NOMO-1 (cell line): ENCODE measurements at regions not wholly inside any gene's neighbourhood (a gene's known extent, or its start where the extent isn't known, plus 50 kb on each side); places are given as distances from the start of the nearest gene placed in this dataset.

Source experiments
- DNase-seq, 2 experiments: peaks; one replicate each; lab custom pipeline; 2025; ENCODE audit not compliant: unreplicated experiment in 2 of 2; lab: John Stamatoyannopoulos, UW

- DNase-seq = no peak
Measured at GRCh38 chr17:53387745-53388144, 435.0 kb upstream of the KIF2B start.

GRCh38 chr17:53353919-53354351 is 468.8 kb upstream of the KIF2B start:
- DNase-seq = no peak

DNA sequence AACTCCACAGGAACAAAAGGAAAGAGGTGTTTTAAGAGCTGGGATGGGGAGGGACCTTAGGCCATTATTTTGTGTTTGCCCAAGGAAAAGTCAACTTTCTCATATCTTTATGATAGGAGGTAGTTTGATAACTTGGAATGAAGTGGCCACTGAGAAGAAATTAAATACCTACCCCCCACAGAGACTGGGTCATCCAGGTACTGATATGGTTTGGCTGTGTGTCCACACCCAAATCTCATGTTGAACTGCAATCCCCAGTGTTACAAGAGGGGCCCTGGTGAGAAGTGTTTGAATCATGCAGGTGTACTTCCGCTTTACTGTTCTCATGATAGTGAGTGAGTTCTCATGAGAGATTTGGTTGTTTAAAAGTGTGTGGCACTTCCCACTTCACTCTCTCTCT is 477.9 kb upstream of the KIF2B start:
- DNase-seq = no peak

DNA sequence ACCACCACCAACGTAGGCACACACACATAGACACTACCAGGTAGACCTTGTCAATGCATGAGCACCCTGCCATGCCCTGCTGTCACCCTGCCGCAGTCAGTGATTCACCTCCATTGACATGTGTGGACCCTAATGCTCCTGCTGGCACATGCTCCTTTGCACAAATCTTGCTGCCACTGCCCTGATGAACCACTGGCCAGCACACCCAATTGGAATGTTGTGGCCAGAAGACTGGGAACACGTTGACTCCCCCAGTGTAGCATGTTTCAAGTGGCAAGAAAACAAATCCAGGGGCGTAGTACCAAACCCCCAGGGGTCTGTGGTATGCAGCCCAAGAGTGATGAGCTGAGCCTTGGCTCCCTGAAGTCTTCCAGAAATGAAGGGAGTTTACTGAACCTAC is 486.4 kb upstream of the KIF2B start:
- DNase-seq = no peak

DNA sequence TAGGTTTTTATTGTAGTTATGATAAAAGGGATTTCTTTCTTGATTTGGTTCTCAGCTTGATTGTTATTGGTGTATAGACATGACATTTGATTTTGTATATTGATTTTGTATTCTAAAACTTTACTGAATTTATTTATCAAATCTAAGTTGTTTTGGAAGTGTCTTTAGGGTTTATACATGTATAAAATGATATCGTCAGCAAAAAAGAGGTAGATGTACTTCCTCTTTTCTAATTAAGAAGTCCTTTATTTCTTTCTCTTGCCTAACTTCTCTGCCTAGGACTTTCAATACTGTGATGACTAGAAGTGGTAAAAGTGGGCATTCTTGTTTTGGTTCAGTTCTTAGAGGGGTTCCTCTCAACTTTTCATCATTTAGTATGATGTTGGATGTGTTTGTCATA is 487.3 kb upstream of the KIF2B start:
- DNase-seq = no peak

GRCh38 chr17:53330756-53331155 is 492.0 kb upstream of the KIF2B start:
- DNase-seq = no peak

DNA sequence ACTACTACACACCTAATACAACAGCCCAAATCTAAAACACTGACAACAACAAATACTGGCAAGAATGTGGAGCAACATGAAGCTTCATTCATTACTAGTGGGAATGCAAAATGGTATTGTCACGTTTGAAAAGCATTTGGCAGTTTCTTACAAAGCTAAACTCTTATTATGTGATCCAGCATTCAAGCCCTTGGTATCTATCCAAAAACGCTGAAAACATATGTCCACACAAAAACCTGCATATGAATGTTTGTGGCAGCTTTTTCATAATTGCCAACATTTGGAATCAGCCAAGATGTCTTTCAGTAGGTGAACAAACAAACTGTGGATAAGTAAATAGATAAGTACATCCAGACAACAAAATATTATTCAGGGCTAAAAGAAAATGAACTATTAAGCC is 501.1 kb upstream of the KIF2B start:
- no peak for DNase-seq

DNA sequence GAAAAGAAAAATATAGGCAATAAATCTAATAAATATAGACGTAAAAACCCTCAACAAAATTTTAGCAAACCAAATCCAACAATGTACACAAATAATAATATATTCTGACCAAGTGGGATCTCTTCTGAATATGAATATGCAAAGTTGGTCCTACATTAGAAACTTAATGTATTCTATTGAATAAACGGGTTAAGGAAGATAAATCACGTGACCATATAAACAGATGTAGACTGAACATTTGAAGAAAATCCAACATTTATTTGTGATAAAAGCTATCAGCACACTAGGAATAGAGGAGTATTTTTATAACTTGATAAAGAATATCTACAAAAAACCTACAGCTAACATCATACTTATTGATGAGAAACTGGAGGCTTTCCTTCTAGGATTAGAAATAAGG is 502.8 kb upstream of the KIF2B start:
- DNase-seq = no peak

GRCh38 chr17:53316988-53317387 is 505.7 kb upstream of the KIF2B start:
- no peak for DNase-seq

GRCh38 chr17:53316073-53316472 is 506.7 kb upstream of the KIF2B start:
- DNase-seq = no peak

DNA sequence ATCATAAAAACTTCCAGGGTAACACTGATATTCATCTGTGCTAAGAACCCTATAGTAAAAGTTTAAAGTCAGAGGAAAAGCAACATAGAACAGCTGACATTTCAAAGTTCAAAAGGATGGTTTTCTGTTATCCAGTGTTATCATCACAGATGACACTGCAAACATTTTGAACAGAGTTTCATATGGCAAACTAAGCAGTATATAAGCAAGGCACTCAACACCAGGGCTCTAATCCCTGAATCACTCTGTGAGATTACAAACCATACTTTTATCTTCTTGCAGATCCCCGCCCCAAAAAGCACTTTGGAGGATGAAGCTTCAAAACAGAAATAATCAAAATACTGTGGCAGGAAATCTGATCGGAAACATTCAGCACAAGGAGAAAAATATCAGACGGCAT is 508.2 kb upstream of the KIF2B start:
- no peak for DNase-seq

- DNase-seq = no peak
Measured at GRCh38 chr17:53313746-53314145, 509.0 kb upstream of the KIF2B start.

DNA sequence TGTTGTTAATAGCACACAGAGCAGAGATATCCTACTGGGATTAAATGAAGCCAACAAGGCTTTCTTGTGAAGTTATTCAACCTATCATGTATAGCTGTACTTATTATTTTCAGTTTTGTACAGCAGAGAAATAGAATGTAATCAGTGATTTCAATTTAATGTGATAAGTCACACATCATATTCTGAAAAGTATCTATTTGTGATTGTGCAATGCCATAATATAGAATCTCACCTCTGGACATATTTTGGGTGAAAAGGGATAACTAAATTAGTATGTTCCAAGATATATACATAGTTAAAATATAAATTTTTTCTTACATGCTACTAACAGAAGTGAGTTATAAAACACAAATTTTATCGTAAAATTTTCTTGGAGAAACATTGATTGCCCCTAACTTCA is 544.3 kb upstream of the KIF2B start:
- DNase-seq = no peak

- DNase-seq = no peak
Measured at GRCh38 chr17:53273126-53273525, 549.6 kb upstream of the KIF2B start.

DNA sequence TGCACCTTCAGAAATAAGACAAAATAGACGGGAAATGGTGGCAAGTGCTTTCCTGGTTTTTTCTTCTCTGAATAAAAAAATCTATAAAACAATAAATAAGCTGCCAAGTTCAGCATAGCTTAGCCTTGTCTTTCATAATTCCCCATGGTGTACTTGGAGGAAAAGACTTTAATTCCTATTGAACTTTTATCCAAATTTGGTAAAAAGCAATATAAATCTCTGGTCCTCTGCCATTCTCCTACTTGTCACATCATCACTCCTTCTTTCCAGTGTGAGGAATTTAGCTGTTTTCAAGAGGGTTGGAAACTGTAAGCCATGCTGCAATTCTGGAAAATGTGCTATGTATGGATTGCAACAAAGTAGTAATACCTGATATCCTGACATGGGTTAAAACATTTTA is 551.8 kb upstream of the KIF2B start:
- no peak for DNase-seq

GRCh38 chr17:53264730-53265129 is 558.0 kb upstream of the KIF2B start:
- DNase-seq = no peak

DNA sequence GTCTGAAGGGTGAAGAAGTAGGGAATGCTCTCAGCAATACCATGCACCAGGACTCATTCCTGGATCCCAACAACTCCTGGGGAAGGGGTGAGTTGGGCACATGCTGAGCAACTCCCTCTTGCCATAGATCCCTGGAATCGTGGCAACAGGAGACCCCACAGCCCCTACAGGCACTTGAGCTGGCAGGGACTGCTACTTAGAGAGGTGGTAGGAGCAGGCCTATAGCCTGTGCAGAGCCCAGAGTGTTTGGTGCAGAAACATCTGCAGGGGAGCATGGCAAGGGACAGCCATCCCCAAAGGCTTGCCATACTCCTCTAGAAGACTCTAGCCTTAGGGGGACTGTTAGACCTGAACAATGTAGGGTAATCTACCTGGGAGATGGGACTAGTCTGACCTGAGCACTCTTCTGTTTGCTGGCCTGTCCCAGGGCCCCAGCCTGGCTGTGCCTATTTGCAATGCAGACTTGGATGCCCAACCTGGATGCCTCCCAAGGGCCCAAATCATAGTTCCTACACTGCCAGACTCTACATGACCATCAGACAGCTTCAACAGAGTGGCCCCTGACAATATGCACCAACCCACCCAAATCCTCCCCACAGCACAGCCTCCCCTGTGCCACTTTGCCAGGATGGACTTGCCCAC is 568.6 kb upstream of the KIF2B start:
- DNase-seq = no peak

DNA sequence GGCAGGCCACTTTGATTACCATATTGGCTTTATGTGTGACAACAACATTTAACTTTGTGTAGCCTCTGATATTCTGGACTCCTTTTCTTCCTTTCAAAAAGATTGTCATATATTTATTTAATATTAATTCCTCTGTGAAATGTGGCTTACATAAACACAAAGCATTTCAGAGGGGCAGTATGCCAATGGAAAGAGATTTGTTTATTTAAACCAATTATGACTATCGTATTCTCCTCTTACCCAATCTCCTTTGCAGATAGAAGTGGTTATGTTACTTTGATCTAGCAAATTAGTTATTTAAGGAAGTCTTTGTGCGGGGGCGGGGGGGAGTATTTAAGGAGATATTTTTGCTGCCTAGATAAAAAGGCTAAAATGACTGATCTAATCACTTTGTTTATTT is 573.7 kb upstream of the KIF2B start:
- DNase-seq = no peak

DNA sequence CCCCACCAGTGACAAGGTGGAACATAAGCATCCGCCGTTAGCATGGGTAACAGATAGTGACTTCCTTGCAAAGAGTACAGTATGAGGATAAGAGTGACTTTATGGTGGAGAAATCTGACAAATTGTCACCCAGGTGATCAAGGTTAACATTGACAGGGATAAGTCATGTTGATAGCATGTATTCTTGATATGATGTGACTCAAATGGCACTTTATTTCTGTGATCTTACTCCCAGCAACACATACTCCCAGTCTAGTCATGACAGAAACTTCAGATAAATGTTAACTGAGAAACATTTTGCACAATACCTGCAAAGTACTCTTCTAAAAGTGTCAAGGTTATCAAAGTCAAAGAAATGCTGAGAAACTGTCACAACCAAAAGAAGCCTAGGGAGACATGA is 588.6 kb upstream of the KIF2B start:
- DNase-seq = no peak

DNA sequence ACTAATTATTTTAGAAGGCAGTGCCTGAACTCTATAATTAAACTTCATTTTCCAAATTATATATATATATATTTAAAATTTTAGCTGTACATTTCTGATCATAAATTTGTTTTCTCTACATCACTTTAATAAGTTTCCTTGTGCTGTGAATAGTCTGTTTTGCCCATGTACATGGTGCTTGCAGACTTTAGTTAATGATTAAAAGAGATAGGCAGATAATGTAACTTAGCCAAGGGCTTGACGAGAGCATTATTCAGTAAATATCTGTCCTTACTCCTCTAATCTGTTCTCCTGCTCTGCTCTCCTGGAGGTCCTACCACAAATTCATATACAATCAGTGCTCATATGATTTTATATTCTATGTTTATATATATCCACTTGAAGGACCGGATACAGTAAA is 595.2 kb upstream of the KIF2B start:
- DNase-seq = no peak

GRCh38 chr17:53227111-53227510 is 595.6 kb upstream of the KIF2B start:
- DNase-seq = no peak

- DNase-seq = no peak
Measured at GRCh38 chr17:53219821-53220220, 602.9 kb upstream of the KIF2B start.

DNA sequence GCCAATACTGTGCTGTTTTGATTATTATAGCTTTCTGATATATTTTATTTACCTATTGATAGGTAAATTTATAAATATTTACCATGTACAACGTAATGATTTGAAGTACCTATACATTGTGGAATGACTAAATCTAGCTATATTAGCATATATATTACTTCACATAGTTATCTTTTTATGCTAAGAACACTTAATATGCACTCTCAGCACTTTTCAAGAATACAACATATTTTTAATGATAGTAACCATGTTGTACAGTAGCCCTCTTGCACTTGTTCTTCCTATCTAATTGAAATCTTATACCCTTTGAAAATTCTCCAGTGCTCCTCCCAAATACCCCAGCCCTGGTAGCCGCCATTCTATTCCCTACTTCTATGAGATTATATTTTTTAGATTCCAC is 604.0 kb upstream of the KIF2B start:
- DNase-seq = no peak
